Upper lobe of left lung (tissue), 4 donors: ENCODE measurements at regions not wholly inside any gene's neighbourhood (a gene's known extent, or its start where the extent isn't known, plus 50 kb on each side); places are given as distances from the start of the nearest gene placed in this dataset.

Experiments
- CTCF ChIP-seq, 6 experiments: fragments of 450-650 bp in 4 of 6; fragments of 200-600 bp in 2 of 6; sonication (generic) in 2 of 6; IDR thresholded peaks; one replicate each; pipeline ENCODE4 v1.5.1; 2016 to 2019; ENCODE audit warnings: antibody characterized with exemption in 6 of 6
- EP300 ChIP-seq, 4 donors: sonication (generic); formaldehyde crosslinking; IDR thresholded peaks; one replicate each; pipeline ENCODE4 v1.5.1; 2017; ENCODE audit warnings: antibody characterized with exemption in 4 of 4, control low read depth in 2 of 4

- TF ChIP-seq CTCF (IDR thresholded peaks at IDR 0.05) (no peak), EP300 (IDR thresholded peaks at IDR 0.05) (no peak)
These were observed 198.3 kb upstream of the PITX2 start for GRCh38 chr4:110821186-110821585.
